Stimulated activated effector memory CD8-positive, alpha-beta T cell treated with anti-CD3 and anti-CD28 coated beads, Interleukin-12 subunit alpha, Interleukin-12 subunit beta, amount 100 ng/mL, for 72 hours (primary cell): ENCODE measurements at regions not wholly inside any gene's neighbourhood (a gene's known extent, or its start where the extent isn't known, plus 50 kb on each side); places are given as distances from the start of the nearest gene placed in this dataset.

Source experiments
- ATAC-seq: fragments of 150-1000 bp; cut with Tn5 transposase; 2 replicates; pipeline ENCODE4 v1.10.0; 2021
- DNase-seq, 2 donors: peaks; one replicate each; pipeline ENCODE4 v3.0.0; 2021 to 2022; ENCODE audit warnings: low spot score in 2 of 2
- H3K27ac Mint-ChIP-seq: one replicate; pipeline ENCODE4 v1.8.0; 2022; ENCODE audit warnings: mild to moderate bottlenecking, mixed read lengths
- H3K36me3 Mint-ChIP-seq: one replicate; pipeline ENCODE4 v1.8.0; 2022; ENCODE audit warnings: mild to moderate bottlenecking, mixed read lengths
- H3K4me1 Mint-ChIP-seq: one replicate; pipeline ENCODE4 v1.8.0; 2022; ENCODE audit warnings: mixed read lengths
- H3K4me3 Mint-ChIP-seq: one replicate; pipeline ENCODE4 v1.8.0; 2022; ENCODE audit warnings: mild to moderate bottlenecking, mixed read lengths
- H3K9me3 Mint-ChIP-seq: one replicate; pipeline ENCODE4 v1.8.0; 2022; ENCODE audit warnings: mixed read lengths

DNA sequence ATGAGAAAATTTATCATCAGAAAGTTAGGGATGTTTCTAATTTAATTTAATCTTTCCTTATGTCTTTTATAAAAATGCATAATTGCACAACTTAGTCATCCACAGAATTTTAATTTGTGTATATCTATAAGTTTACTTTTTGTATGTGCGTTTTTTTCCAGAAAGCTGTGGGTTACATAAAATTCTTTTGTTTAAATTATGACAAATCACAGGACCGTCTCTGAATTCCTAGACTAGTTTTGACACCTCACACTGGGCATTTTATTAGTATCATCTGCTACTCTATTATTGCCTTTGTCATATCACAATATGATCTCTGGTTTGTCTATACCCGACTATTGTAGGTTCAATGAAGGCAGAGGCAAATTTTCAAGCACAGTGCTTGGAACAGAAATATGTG is 482.4 kb upstream of the SEMA3D start:
- DNase-seq (no peak), ATAC-seq (no peak)
- Mint-ChIP-seq H3K4me1 (no peaks in the 10 kb centered on the region), H3K36me3 (no peaks in the 10 kb centered on the region), H3K4me3 (no peak overlapping the region), H3K9me3 (peaks cover 7% of the 10 kb centered on the region), H3K27ac (no peak overlapping the region)

DNA sequence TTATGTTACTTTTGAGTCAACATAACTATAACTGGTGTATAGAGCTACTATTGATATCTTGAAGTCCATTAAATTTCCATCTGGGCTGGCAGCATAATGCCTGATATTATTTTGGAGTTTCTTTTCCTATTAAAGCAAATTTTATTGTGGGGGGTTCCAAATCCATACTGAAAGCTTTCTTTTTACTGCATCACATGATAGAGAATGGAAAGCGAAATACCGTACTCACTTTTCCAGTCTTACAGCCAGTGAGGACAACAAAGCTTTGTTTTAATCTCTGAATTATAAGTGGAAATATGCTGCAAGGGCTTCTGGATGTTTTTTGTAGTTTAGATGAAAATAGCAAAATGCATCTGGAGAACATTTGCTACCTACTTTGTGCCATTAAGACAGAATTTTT is 477.5 kb upstream of the SEMA3D start:
- Mint-ChIP-seq H3K4me1 (no peaks in the 10 kb centered on the region), H3K9me3 (peaks cover 14% of the 10 kb centered on the region), H3K4me3 (no peak overlapping the region), H3K36me3 (no peaks in the 10 kb centered on the region), H3K27ac (no peak overlapping the region)
- no peak for DNase-seq
- ATAC-seq: no peak

DNA sequence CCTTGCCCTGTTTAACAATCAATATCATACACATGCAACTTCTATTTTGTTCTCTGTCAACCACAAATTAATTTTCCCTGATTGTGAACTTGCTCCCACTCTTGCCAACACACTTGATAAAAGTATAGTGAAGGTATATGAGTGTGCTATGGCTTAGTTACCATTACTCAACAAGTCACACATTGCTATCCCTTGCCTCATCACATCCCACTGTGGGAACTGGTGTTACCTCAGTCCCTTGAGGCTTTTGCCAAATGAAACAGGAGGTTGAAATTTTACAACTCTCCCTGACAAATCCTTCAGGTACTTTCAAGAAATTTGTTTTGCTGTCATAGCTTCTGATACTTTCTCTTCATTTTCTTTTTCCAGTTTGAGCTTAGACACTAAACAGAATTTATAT is 472.5 kb upstream of the SEMA3D start:
- Mint-ChIP-seq H3K27ac (no peak overlapping the region), H3K4me1 (no peaks in the 10 kb centered on the region), H3K9me3 (peaks cover 9% of the 10 kb centered on the region), H3K4me3 (no peak overlapping the region), H3K36me3 (no peaks in the 10 kb centered on the region)
- DNase-seq (no peak), ATAC-seq (no peak)

DNA sequence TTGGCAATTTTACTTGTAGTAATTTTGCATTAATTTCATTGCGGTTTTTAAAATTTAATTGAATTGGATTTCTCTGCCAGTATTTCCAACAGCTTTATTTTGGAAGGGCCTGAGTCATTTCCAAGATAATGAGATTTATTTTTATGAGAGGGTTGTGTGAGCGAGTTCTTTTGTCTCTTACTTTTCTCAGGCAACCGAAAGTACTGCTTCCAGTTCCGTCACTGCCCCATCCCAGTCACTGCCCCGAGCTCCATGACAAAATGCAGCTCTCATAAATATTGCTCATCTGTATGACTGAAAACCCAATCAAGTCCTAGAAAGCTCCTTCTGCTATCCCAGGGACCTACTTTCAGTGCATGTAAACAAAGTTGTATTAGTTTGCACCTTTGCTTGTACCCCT is 468.4 kb upstream of the SEMA3D start:
- Mint-ChIP-seq H3K4me3 (no peak overlapping the region), H3K27ac (no peak overlapping the region), H3K4me1 (no peaks in the 10 kb centered on the region), H3K36me3 (no peaks in the 10 kb centered on the region), H3K9me3 (no peaks in the 10 kb centered on the region)
- ATAC-seq (no peak), DNase-seq (no peak)

DNA sequence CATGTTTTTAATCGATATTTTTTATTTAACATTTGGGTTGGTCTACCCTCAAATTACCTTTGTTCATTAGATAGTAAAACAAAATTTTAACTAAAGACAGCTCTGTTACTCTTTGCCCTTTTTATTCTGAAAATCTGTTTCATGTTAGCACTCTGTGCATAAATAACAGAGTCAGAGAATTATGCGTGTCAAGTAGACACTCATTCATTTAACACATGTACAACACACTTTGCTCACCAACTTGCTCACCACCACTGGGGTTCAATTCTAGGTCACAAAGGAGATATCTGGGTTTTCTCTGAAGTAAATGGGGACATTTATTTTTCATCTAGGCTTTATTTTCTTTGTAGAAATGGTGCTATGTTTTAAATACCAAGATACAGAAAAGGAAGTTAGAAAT is 457.4 kb upstream of the SEMA3D start:
- DNase-seq: no peak
- H3K27ac Mint-ChIP-seq: no peak overlapping the region
- no peak for ATAC-seq
- no peaks in the 10 kb centered on the region for H3K36me3 Mint-ChIP-seq
- H3K9me3 Mint-ChIP-seq: peaks cover 10% of the 10 kb centered on the region
- H3K4me3 Mint-ChIP-seq: no peak overlapping the region
- H3K4me1 Mint-ChIP-seq: no peaks in the 10 kb centered on the region

DNA sequence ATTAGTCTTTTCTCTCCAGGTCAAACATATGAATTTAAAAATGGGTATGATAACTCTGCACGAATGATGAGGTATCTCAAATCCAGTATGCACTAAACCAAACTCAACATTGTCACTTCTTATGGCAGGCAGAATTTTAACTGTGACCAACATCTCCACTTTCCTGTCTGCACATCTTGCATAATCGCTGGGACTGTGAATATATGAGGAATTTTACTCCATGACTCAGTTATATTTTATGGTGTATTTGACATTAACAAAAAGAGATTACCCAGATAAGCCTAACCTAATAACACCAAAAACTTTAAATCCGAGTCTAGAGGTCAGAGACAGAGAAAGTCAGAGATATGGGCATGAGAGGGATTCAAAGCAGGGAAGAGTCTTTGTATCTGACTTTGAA is 454.5 kb upstream of the SEMA3D start:
- Mint-ChIP-seq H3K4me3 (no peak overlapping the region), H3K36me3 (no peaks in the 10 kb centered on the region), H3K9me3 (peaks cover 10% of the 10 kb centered on the region), H3K4me1 (no peaks in the 10 kb centered on the region), H3K27ac (no peak overlapping the region)
- no peak for ATAC-seq
- DNase-seq: no peak

DNA sequence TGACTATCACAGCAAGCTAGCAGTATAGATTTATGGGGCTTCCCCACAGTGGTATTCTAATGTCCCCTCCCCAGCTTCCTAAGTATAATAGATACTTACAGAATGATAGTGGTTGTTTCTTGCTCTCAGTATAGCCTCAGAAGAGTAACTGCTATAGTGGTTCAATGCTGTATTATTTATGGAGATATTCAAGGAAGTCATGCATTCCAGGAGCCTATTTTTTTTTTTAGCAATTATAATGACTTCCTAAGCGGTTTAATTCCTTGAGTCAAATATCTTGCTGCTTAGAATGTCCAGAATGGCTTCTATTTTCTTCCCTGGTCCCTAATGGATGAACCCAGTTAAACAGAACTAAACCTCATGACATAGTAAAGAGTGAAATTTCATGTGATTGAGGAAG is 451.5 kb upstream of the SEMA3D start:
- Mint-ChIP-seq H3K27ac (no peak overlapping the region), H3K36me3 (no peaks in the 10 kb centered on the region), H3K9me3 (peaks cover 15% of the 10 kb centered on the region), H3K4me3 (no peak overlapping the region), H3K4me1 (no peaks in the 10 kb centered on the region)
- no peak for ATAC-seq
- no peak for DNase-seq

DNA sequence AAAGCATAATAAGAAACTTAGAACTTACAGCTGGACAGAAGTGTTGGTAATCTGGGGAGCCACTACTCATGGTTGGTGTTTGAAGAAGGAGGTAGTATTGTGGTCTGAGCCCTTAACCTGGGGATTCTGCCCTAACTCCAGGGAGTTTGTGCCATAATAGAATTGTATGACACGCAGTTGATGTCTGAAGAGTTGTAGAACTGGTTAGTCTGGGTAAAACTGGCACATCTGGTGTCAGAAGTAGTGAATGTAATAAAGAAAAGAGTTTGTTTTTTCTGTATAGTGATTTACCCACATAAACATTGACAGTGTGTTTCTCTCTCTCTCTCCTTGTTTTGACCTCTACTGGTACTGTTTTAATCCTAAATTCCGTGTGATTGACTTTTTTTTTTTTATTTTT is 448.1 kb upstream of the SEMA3D start:
- Mint-ChIP-seq H3K4me1 (no peaks in the 10 kb centered on the region), H3K27ac (no peak overlapping the region), H3K36me3 (no peaks in the 10 kb centered on the region), H3K9me3 (peaks cover 6% of the 10 kb centered on the region), H3K4me3 (no peak overlapping the region)
- ATAC-seq (no peak), DNase-seq (no peak)

DNA sequence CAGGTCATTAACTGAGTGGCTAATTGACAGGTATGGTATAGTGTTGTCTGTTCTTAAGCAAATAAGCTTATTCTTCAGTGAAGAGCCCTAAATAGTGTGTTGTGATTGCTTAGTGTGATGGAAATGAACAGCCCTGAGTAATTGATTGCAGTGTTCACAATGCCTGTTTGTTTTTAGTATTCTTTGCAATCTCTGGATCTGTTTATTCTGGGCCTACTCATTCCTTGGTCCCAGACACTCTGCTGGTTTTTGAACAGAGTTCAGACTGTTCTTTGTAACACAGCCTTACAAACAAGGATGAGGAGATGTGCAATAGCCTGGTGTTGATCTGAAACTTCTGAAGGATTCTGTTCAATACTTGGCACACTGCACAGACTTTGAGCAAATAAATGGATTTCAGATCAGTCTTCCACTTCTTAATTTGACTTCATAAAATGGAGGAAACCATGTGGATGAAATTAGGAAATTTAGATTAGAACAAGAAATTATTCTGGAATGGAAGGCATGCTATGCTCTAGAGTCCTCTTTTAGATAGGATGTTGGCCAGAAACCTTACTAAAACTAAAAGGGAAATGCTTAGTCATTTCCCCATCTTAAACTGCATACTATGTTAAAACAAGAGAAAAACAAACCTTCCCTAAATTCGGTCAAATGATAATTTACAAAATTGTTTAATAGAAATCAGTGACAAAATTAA is 444.2 kb upstream of the SEMA3D start:
- Mint-ChIP-seq H3K4me3 (no peak overlapping the region), H3K36me3 (no peaks in the 10 kb centered on the region), H3K9me3 (peaks cover 16% of the 10 kb centered on the region), H3K4me1 (no peaks in the 10 kb centered on the region), H3K27ac (no peak overlapping the region)
- ATAC-seq (no peak), DNase-seq (no peak)

DNA sequence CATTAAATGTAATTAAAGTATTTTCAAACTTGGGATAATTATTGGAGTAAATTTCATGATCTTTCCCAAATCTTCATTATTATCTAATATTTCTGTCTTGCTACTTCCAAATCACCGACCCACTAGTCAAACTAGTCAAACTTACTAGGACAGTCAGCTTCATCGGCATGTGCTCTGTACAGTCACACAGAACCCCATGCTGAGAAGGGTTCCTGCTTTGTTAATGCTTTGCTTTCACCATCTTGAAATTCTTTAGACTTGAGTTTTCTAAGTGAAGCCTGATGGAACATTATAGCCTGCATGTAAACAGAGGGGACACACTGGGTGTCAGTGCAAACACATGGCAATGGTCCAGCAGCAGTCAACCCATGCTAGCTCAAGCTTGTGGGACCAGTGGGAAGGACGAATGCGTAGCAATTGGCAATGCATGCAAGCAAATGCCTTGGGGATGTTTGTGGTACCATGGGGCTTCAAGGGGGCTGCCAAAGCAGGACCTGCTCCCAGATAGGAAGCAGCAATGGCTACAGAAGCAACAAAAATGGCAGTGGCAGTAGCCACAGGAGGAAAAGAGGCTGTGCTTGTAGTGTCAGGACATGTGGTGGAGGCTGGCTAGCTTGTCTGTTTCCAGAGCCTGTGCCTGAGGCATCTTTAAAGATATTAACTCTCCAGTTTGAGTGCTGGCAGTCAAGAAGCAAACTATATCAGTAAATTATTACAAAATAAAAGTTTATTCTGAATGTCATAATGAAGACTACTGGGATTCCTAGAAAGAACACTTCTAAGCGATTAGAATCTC is 441.1 kb upstream of the SEMA3D start:
- Mint-ChIP-seq H3K9me3 (peaks cover 20% of the 10 kb centered on the region), H3K36me3 (no peaks in the 10 kb centered on the region), H3K4me1 (no peaks in the 10 kb centered on the region), H3K27ac (no peak overlapping the region), H3K4me3 (no peak overlapping the region)
- ATAC-seq (no peak), DNase-seq (no peak)

DNA sequence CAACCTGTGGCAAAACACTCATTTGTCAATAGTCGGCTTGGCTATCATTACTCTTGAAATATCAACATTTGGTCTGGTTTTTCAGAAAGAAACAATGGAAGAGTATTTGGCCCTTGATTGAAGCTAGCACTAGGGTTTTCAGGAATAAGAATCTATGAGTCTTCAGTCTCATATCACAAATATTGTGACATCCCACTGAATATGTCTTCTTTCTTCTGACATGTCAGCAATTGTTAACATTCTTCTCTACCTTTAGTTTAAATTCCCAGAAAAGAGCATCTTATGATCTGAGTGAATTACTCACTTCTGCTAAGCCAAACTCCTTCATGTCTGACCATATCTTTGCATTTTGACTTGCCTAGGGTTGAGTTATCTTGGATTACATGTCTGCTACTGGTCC is 435.2 kb upstream of the SEMA3D start:
- H3K4me3 Mint-ChIP-seq: no peak overlapping the region
- no peaks in the 10 kb centered on the region for H3K4me1 Mint-ChIP-seq
- H3K36me3 Mint-ChIP-seq: no peaks in the 10 kb centered on the region
- no peak for ATAC-seq
- no peak overlapping the region for H3K27ac Mint-ChIP-seq
- no peak for DNase-seq
- peaks cover 24% of the 10 kb centered on the region for H3K9me3 Mint-ChIP-seq

DNA sequence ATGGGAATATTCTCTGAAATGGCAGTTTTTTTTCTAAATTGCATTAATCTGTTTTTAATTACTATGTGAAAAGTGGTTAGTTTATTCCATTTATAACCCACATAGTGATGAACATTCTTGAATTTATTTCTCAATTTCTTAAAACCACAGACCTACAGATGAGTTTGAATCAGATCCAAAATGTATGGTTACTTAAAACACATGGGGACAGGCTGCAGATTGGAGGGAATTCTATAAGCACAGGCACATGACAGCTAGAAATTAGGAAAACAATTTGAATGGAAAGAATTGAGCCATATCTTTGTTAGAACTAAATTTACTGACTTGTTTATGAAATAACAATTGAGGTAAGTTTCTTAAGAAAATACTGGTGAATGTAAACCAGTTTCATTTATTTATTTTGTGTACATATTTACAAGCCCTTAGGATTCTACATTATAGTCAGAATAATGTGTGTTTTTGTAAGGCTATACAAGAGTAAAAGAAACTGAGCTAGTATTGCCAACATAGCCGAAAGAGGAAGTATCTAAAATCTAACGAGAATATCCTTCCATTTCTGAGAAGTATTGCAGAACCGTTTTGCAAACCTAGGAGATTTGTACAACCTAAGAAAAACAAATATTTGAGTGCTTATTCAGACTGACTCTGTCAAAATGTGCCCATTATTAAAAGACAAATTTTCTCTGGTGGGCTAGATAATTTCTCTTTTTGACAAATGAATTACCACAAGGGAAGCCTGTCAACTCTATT is 434.3 kb upstream of the SEMA3D start:
- no peak for DNase-seq
- no peak overlapping the region for H3K27ac Mint-ChIP-seq
- peaks cover 22% of the 10 kb centered on the region for H3K9me3 Mint-ChIP-seq
- no peak overlapping the region for H3K4me3 Mint-ChIP-seq
- ATAC-seq: no peak
- H3K4me1 Mint-ChIP-seq: no peaks in the 10 kb centered on the region
- H3K36me3 Mint-ChIP-seq: no peaks in the 10 kb centered on the region

DNA sequence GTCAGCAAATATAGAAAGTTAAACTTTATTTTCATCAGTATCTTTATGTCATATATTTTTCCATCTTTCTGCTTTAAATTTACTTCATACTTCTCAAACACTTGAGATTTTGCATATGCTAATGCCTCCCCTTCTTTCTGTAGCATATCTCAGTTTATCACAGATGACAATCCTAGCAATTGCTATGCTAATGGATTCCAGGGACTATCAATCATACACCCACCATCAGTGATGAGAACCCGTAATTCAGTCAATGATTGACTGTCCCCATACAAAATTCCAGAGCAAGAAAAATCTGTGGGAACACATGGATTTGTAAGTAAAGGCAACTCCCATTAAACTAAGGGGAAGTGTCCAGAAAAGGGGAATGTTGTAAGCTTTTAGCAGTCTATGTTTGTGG is 432.4 kb upstream of the SEMA3D start:
- Mint-ChIP-seq H3K4me3 (no peak overlapping the region), H3K4me1 (no peaks in the 10 kb centered on the region), H3K27ac (no peak overlapping the region), H3K36me3 (no peaks in the 10 kb centered on the region), H3K9me3 (peaks cover 27% of the 10 kb centered on the region)
- ATAC-seq (no peak), DNase-seq (no peak)

DNA sequence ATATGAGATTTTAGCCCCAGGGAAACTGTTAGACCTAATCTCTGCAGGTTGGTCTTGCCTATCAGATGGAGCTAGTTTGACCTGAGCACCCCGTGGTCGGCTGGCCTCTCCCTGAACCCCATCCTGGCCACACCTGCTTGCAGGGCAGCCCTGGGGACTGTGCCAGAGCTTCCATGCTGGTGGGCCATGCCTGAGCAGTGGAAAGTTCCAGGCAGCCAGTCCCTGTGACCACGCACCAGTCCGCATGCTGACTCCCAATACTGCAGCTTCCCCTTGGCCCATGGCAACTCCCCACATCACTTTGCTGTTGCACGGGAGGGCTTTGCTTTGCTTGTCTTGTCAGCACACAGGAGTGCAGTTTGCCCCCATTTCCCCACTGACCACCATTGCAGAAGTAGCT is 427.8 kb upstream of the SEMA3D start:
- no peak for ATAC-seq
- no peak for DNase-seq
- Mint-ChIP-seq H3K4me3 (no peak overlapping the region), H3K4me1 (no peaks in the 10 kb centered on the region), H3K27ac (no peak overlapping the region), H3K36me3 (no peaks in the 10 kb centered on the region), H3K9me3 (peaks cover 22% of the 10 kb centered on the region)

DNA sequence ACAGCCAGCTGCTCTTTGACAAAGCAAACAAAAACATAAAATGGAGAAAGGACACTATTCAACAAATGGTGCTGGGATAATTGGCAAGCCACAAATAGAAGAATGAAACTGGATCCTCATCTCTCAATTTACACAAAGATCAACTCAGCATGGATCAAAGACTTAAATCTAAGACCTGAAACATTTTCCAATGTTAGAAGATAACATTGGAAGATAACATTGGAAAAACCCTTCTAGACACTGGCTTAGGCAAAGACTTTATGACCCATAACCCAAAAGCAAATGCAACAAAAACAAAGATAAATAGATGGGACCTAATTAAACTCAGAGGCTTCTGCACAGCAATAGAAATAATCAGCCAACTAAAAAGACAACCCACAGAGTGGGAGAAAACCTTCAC is 425.7 kb upstream of the SEMA3D start:
- H3K9me3 Mint-ChIP-seq: peaks cover 22% of the 10 kb centered on the region
- H3K4me1 Mint-ChIP-seq: no peaks in the 10 kb centered on the region
- H3K4me3 Mint-ChIP-seq: no peak overlapping the region
- H3K36me3 Mint-ChIP-seq: no peaks in the 10 kb centered on the region
- no peak for ATAC-seq
- no peak overlapping the region for H3K27ac Mint-ChIP-seq
- DNase-seq: no peak

DNA sequence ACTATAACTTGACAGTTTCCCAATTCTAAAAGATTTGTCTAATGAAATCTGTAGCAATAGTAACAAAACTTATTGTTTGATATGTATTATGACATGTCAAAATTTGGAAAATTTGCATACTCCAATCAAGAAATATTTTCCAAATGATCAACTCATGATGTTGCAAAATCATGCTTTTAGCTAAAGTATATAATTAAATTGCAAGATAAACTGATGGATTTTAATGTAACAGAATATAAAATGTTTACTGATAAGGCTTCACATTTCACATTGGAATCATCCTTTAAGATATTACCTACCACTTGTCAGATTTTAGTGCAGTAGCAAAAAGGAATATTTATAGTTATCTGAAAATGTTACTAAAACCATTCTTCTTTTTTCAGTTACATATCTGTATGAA is 421.9 kb upstream of the SEMA3D start:
- Mint-ChIP-seq H3K27ac (no peak overlapping the region), H3K9me3 (peaks cover 22% of the 10 kb centered on the region), H3K4me3 (no peak overlapping the region), H3K36me3 (no peaks in the 10 kb centered on the region), H3K4me1 (no peaks in the 10 kb centered on the region)
- DNase-seq: no peak
- ATAC-seq: no peak
